Upper lobe of right lung (tissue), 1 donor: ENCODE measurements at regions not wholly inside any gene's neighbourhood (a gene's known extent, or its start where the extent isn't known, plus 50 kb on each side); places are given as distances from the start of the nearest gene placed in this dataset.

ENCODE experiments used
- ATAC-seq: fragments of 200-7000 bp; cut with Tn5 transposase; one replicate; pipeline ENCODE4 v1.9.1; 2020; ENCODE audit warnings: mild to moderate bottlenecking, moderate library complexity
- DNase-seq: peaks from one replicate; pipeline ENCODE4 v3.0.0-alpha.2; 2020
- H3K27ac ChIP-seq: fragments of 200-600 bp; one replicate; pipeline ENCODE4 v1.8.0; 2022
- H3K27me3 ChIP-seq: fragments of 200-600 bp; one replicate; pipeline ENCODE4 v1.8.0; 2022; ENCODE audit warnings: mild to moderate bottlenecking
- H3K36me3 ChIP-seq: fragments of 200-600 bp; one replicate; pipeline ENCODE4 v1.8.0; 2022
- H3K4me1 ChIP-seq: fragments of 200-600 bp; one replicate; pipeline ENCODE4 v1.8.0; 2022
- H3K4me3 ChIP-seq: fragments of 200-600 bp; one replicate; pipeline ENCODE4 v1.8.0; 2022; ENCODE audit warnings: mild to moderate bottlenecking
- H3K9me3 ChIP-seq: fragments of 200-600 bp; one replicate; pipeline ENCODE4 v1.8.0; 2022
- CTCF ChIP-seq: fragments of 200-600 bp; IDR thresholded peaks from one replicate; pipeline ENCODE4 v1.8.0; 2022; ENCODE audit warnings: antibody characterized with exemption
- intact Hi-C: fragments of 100-400 bp; cut with DNase I; formaldehyde crosslinking; loops from one replicate; pipeline ENCODE4 v1.11.0; 2022
- donor health status: DM: no; HTN: yes; CAD: no; lungs with severe emphysema.

GRCh38 chr7:25486656-25487055 lies 258.4 kb upstream of the NPVF start:
- ATAC-seq (no peak), DNase-seq (no peak)
- no peak for TF ChIP-seq CTCF
- no peaks in the 10 kb centered on the region for H3K36me3 ChIP-seq
- no peaks in the 10 kb centered on the region for H3K27me3 ChIP-seq
- no peak overlapping the region for H3K4me3 ChIP-seq
- no peaks in the 10 kb centered on the region for H3K9me3 ChIP-seq
- no peaks in the 10 kb centered on the region for H3K4me1 ChIP-seq
- intact Hi-C loops = no loop called here
- no peak overlapping the region for H3K27ac ChIP-seq

GRCh38 chr7:25493805-25494366 lies 265.6 kb upstream of the NPVF start:
- TF ChIP-seq CTCF = no peak
- Histone ChIP-seq H3K27ac (no peak overlapping the region), H3K27me3 (no peaks in the 10 kb centered on the region), H3K9me3 (no peaks in the 10 kb centered on the region), H3K4me1 (peaks cover 4% of the 10 kb centered on the region), H3K36me3 (no peaks in the 10 kb centered on the region), H3K4me3 (no peak overlapping the region)
- no peak for DNase-seq
- intact Hi-C loops = no loop called here
- ATAC-seq = no peak

GRCh38 chr7:25494896-25495295 lies 266.6 kb upstream of the NPVF start:
- Histone ChIP-seq H3K27me3 (no peaks in the 10 kb centered on the region), H3K36me3 (no peaks in the 10 kb centered on the region), H3K27ac (no peak overlapping the region), H3K4me3 (no peak overlapping the region), H3K9me3 (no peaks in the 10 kb centered on the region), H3K4me1 (peaks cover 4% of the 10 kb centered on the region)
- intact Hi-C loops = no loop called here
- TF ChIP-seq CTCF = no peak
- no peak for DNase-seq
- ATAC-seq = no peak

GRCh38 chr7:25495342-25496250 lies 267.3 kb upstream of the NPVF start:
- H3K4me1 ChIP-seq = peaks cover 4% of the 10 kb centered on the region
- no peak for DNase-seq
- peak; percentile 22 for ATAC-seq
- no peaks in the 10 kb centered on the region for H3K9me3 ChIP-seq
- intact Hi-C loops = no loop called here
- H3K36me3 ChIP-seq = no peaks in the 10 kb centered on the region
- H3K27ac ChIP-seq = no peak overlapping the region
- no peaks in the 10 kb centered on the region for H3K27me3 ChIP-seq
- no peak overlapping the region for H3K4me3 ChIP-seq
- no peak for TF ChIP-seq CTCF

- DNase-seq = no peak
- intact Hi-C loops = no loop called here
- no peaks in the 10 kb centered on the region for H3K36me3 ChIP-seq
- TF ChIP-seq CTCF = no peak
- no peaks in the 10 kb centered on the region for H3K27me3 ChIP-seq
- H3K4me1 ChIP-seq = peaks cover 4% of the 10 kb centered on the region
- peak overlapping the region; percentile 61 for H3K27ac ChIP-seq
- no peaks in the 10 kb centered on the region for H3K9me3 ChIP-seq
- H3K4me3 ChIP-seq = no peak overlapping the region
- ATAC-seq = peak; percentile 53
Observed at GRCh38 chr7:25496476-25497368, 268.4 kb upstream of the NPVF start.
